GM19023 (cell line): ENCODE measurements at regions not wholly inside any gene's neighbourhood (a gene's known extent, or its start where the extent isn't known, plus 50 kb on each side); places are given as distances from the start of the nearest gene placed in this dataset.
"Not testable (repeated sequence)": the region's sequence is repeated elsewhere in the genome, so short reads cannot be mapped to it uniquely, and the experiment has no call there.

Experiments
- ATAC-seq: cut with Tn5 transposase; IDR thresholded peaks from one replicate; pipeline ENCODE4 v1.9.1; 2021; ENCODE audit warnings: mild to moderate bottlenecking, moderate library complexity; ENCODE audit not compliant: unreplicated experiment

DNA sequence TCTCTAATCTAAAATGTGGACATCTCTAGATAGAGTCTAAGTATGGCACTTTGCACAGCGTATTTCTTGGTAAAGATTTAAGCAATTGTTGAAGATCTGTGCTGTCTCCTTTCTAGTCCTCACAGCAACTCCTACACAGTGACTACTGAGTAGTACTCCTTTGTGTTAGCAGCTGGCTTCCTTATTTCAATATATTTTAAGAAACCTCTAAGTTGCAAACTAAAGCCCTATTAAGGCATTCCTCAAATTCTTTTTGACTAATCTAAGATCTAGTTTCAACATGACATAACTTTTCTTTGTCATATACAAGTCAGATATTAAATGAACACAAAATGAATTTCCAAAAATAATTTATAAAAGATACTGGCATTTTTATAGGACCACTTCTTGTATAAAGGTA lies 121.8 kb upstream of the DNAJC10 start:
- ATAC-seq = no peak

DNA sequence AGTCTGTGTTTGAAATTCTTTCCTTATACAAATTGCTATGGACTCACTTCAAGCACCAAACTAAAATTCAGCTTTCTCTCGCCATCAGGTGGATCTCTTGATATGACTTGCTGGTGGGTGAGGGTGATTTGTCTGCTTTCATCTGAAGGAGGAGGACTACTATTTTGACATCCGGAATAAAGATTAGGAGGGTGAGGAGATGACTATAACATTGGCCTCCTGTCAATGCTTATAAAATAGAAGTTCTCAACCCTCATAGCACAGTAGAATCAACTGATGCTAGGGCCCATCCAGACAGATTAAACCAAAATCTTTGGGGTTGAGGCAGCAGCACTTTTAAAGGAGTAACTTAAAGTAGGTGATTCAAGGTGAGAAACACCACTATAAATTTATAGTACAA lies 120.4 kb upstream of the DNAJC10 start:
- ATAC-seq = no peak

DNA sequence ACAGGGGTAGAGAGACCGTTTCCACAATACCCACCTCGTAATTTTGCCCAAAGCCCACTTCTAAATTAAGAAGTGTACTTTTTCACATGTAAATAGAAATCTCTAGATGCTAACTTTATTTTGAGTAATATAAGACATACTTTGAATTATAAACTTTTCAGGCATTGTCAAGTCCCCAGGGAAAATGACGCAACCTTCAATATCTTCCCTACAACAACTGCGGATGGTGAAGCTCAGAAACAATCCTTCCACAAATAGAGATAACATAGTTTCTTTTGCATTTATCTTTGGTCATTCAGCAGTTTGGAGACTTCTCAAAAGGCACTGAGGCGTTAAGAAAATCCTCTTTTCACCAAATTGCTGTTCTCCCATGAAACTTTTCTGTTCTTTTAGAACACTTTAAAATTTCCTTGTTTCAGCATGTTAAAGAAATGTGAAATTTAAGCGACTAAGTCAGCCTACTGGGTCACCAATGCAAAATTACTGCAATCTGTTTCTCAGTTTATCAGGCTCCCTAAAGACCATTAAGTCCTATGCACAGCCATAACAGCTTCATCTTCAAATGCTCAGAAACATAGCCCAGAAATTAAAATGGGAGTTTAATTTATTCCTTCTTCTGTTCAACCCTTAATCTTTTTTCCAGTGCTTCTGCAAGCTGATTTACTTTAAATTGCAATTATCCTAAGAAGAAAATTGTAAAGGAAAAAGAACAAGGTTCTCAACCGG lies 118.3 kb upstream of the DNAJC10 start:
- no peak for ATAC-seq

GRCh38 chr2:182598626-182599025 lies 117.4 kb upstream of the DNAJC10 start:
- no peak for ATAC-seq

DNA sequence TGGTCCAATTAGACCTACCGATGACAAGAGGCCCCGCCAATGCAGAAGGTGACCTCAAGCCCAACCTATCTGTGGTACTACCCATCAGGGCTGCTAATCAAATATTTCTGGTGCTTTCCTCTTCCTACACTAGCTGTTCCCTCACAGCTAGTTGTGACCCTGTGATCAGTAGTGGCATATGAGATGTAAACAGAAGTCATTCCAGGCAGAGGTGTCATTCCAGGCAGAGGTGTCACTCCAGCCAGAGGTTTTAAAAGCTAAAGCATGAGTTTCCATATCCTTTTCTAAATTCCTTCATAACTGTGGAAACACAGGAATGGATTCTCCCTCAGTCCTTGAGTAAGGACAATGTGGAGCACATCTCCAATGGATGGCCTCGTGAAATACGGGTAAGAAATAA lies 110.9 kb upstream of the DNAJC10 start:
- ATAC-seq = no peak

- no peak for ATAC-seq
Observed at GRCh38 chr2:182606728-182607681, 109.1 kb upstream of the DNAJC10 start.

DNA sequence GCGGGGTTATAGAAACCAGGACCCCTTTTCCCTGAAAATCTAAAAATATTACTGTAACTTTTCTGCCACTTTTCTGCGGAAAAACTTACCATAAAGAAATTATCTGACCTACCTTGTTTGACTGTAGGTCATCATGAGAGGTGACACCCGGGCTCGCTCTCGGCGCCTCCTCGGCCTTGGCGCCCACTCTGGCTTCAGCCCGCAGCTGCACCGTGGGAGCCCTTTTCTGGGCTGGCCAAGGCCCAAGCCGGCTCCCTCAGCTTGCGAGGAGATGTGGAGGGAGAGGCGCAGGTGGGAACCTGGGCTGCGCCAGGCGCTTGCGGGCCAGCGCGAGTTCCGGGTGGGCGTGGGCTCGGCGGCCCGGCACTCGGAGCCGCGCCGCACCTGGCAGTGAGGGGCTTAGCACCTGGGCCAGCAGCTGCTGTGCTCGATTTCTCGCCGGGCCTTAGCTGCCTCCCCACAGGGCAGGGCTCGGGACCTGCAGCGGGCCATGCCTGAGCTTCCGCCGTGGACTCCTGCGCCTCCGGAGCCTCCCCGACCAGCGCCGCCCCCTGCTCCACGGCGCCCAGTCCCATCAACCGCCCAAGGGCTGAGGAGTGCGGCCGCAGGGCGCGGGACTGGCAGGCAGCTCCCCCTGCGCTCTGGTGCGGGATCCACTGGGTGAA lies 107.7 kb upstream of the DNAJC10 start:
- ATAC-seq = no peak

DNA sequence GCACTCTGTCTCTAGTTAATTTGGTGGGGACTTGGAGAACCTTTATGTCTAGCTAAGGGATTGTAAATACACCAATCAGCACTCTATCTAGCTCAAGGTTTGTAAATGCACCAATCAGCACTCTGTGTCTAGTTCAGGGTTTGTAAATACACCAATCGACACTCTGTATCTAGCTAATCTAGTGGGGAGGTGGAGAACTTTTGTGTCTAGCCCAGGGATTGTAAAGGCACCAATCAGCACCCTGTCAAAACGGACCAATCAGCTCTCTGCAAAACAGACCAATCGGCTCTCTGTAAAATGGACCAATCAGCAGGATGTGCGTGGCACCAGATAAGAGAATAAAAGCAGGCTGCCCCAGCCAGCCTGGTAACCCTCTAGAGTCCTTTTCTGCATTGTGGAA lies 107.1 kb upstream of the DNAJC10 start:
- not testable (repeated sequence) for ATAC-seq

DNA sequence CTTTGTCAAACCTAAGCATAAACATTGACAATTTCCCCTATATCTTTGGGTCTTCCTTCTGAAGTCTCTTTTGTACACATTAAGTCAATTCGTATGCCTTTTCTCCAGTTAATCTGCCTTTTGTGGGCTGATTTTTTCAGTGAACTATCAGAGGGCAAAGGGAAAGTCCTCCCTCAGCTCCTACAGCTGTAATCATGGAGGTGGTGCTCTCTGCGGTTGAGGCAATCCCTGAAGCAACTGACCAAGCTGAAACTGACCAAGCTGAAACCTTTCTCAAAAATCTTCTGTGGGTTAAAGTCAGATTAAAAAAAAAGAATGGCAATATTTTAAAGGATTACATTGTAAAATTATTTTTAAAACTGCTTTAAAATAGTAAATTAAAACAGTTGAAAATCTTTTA lies 105.8 kb upstream of the DNAJC10 start:
- ATAC-seq = no peak

DNA sequence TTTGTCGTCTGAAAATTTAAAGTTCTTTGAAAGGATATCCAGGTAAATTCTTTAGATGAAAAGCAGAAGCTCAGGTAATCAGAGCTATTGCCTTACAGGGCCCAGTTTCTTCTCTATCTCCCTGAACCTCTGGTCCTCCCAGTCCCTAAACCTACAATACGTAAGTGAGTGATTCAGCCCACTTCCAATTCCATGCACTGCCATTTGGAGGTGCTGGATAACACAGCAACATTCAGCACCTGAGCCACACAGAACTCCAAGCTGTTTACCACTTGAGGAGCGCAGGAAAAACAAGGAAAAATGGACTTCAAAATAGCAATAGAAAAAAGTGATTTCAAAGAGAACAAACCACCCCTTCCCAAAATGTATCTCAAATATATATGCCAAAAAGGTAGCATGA lies 105.0 kb upstream of the DNAJC10 start:
- ATAC-seq = no peak

GRCh38 chr2:182615036-182615435 lies 101.0 kb upstream of the DNAJC10 start:
- ATAC-seq = no peak

DNA sequence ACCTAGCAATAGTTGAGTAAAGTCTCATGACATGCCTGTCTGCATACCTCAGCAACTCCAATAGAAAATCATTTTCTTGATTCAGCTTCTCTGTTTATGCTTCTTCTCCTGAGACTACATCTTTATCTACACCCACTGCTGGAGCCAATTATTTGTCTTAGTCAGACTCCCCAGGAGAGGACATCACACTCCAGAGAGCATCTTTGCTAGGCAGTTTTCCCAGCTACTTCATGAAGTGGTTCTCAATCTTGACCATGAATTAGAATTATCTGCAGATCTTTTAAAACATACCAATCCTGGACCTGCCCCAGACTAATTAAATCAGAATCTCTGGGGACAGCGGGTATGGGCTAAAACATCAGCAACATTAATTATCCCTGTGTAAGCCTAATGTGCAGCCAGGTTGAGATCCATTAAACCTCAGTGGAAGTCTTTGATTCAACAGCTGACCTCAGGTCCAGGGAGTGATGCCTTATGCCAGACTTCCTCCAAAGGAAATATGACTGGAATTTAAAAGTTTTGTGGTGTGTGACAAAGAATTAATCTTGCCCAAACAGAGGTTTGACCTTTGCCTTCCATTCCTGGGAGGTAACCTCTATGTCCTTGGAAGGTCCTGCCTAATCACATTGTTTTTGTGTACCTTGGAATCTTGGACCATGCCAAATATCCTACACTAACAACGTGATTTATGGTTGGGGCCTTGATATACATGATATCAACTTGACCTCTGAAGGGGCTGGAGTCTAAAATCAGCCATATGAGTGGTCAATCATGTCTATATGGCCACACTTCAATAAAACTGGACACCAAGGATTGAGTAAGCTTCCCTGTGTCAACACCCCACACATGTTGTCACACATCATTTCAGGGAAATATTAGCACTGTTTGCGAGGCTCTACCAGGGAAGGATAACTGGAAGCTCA lies 99.3 kb upstream of the DNAJC10 start:
- ATAC-seq = no peak

- ATAC-seq = no peak
Observed at GRCh38 chr2:182618672-182619079, 97.4 kb upstream of the DNAJC10 start.

- ATAC-seq = no peak
Observed at GRCh38 chr2:182619276-182619675, 96.8 kb upstream of the DNAJC10 start.

- ATAC-seq = no peak
Observed at GRCh38 chr2:182621191-182621590, 94.9 kb upstream of the DNAJC10 start.

DNA sequence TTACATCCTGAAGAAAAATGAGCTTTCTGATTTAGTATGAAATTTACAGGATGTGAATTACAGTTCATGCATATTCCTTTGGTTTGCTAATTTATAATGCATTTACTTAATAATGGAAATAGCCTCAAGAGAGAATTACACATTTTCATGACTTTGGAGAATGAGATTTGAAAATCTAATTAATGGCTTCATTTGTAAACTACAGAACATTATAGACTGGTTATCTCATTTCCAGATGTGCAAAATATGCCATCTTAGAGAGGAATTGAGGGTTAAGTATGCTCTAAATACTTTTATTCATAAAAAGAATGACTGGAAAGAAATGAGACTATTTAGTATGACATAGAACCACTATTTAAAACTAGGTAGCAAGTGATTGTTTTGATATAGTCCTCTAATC lies 94.2 kb upstream of the DNAJC10 start:
- ATAC-seq = no peak

GRCh38 chr2:182622231-182622630 lies 93.8 kb upstream of the DNAJC10 start:
- ATAC-seq = no peak

DNA sequence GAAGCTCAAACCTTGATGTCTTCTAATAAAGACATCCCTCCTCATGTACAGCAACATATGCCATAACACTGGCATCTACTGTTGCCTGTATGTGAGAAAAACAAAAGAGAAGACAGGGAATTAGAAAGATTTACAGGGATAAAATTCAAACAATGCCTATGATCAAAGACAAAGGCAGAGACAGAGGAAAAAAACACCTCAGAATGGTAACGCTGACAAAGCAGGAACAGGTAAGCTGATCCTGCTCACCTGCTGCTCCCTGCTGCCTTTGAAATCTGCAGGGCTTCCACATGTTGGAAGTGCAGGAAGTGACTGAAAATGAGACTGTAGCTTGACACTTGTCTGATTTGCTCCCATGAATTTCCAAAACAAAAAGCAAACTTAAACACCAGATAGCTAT lies 90.2 kb upstream of the DNAJC10 start:
- ATAC-seq = no peak

DNA sequence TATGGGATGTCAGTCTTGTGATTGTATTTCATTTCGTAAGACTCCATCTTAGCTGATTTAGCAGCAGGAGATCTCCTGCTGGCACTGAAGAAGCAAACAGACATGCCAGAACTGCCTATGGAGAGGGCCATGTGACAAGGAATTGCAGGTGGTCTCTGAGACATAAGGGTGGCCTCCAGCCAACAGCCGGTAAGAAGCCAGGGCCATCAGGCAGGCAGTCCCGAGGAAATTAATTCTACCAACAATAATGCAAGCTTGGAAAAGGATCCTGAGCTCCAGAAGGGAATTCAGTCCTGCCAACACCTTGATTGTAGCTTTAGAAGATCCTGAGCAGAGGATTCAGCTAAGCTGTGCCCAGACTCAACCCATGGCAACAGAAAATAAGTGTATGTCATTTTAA lies 87.1 kb upstream of the DNAJC10 start:
- no peak for ATAC-seq

DNA sequence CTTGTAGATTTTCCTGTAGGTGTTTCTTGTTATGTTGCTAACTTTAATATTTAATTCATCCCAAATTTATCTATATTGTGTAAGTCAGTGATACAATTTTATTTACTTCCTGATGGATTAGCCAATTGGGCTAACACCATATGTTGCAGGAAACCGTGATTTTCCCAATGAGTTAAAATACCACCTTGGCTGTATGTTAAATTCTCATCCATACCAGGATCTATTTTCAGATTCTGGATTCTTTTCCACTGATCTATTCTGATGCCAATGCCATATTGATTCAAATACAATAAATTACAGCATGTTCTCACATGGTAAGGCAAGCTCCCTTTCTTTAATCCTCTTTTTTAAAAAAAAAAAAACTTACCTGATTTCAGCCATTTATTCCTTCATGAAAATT lies 85.8 kb upstream of the DNAJC10 start:
- ATAC-seq = no peak

- no peak for ATAC-seq
Observed at GRCh38 chr2:182631299-182631698, 84.8 kb upstream of the DNAJC10 start.
